ENCODE measurements at regions not wholly inside any gene's neighbourhood (a gene's known extent, or its start where the extent isn't known, plus 50 kb on each side); places are given as distances from the start of the nearest gene placed in this dataset.

DNA sequence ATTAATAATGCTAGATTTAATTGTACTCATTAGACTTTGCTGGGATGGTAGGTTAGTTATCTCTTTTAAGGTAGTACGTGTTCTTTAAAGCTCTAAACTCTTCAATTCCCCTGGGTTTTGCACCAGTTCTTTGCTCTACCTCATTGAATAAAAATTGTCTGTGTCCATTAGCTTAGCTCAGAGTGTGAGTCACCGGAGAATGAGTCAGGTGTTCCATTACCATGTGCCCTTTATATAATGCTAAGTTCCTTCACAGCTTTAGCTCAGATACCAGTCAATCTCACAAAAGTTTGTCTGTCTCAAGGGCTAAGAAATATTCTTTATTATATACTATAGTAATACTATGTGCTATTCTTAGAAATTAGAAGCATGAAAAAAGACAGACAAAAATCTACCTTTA lies 339.4 kb downstream of the PRELID2 start:
- intact Hi-C loops (cut with DNase I): no loop called here
- Histone ChIP-seq H3K9me3 (no peaks in the 10 kb centered on the region), H3K36me3 (no peaks in the 10 kb centered on the region), H3K27ac (no peak overlapping the region), H3K4me1 (no peaks in the 10 kb centered on the region), H3K27me3 (no peaks in the 10 kb centered on the region), H3K4me3 (no peak overlapping the region)
- DNase-seq (ENCODE audit: extremely low spot score in 2 of 2): no peak
- TF ChIP-seq POLR2A (IDR thresholded peaks at IDR 0.05) (no peak), POLR2AphosphoS5 (IDR thresholded peaks at IDR 0.05; ENCODE audit: insufficient read depth in 1 of 2, low read depth in 1 of 2) (no peak)
- TF ChIP-seq, protein P1, sequence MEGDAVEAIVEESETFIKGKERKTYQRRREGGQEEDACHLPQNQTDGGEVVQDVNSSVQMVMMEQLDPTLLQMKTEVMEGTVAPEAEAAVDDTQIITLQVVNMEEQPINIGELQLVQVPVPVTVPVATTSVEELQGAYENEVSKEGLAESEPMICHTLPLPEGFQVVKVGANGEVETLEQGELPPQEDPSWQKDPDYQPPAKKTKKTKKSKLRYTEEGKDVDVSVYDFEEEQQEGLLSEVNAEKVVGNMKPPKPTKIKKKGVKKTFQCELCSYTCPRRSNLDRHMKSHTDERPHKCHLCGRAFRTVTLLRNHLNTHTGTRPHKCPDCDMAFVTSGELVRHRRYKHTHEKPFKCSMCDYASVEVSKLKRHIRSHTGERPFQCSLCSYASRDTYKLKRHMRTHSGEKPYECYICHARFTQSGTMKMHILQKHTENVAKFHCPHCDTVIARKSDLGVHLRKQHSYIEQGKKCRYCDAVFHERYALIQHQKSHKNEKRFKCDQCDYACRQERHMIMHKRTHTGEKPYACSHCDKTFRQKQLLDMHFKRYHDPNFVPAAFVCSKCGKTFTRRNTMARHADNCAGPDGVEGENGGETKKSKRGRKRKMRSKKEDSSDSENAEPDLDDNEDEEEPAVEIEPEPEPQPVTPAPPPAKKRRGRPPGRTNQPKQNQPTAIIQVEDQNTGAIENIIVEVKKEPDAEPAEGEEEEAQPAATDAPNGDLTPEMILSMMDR (IDR thresholded peaks at IDR 0.05): no peak

DNA sequence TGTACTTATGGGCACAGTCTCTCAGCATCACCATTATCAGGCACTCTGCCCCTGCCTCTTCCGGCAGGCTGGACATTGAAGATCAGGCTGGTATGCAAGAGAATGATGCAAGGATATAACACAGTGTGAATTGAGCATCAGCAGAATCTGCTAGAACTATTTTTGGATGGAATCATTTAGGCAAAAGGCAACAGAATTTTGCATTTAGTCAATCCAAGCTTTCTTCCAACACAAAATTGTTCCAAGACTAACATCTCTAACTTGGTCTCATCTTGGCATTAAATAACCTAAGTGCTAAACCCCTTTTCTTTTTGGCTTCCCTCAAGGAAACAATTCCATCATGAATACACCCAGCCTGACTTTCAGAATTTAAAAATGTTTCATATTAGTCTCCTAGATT lies 339.9 kb downstream of the PRELID2 start:
- DNase-seq (ENCODE audit: extremely low spot score in 2 of 2): no peak
- Histone ChIP-seq H3K36me3 (no peaks in the 10 kb centered on the region), H3K27me3 (no peaks in the 10 kb centered on the region), H3K9me3 (no peaks in the 10 kb centered on the region), H3K27ac (no peak overlapping the region), H3K4me3 (no peak overlapping the region), H3K4me1 (no peaks in the 10 kb centered on the region)
- intact Hi-C loops (cut with DNase I): no loop called here
- TF ChIP-seq POLR2AphosphoS5 (IDR thresholded peaks at IDR 0.05; ENCODE audit: insufficient read depth in 1 of 2, low read depth in 1 of 2) (no peak), POLR2A (IDR thresholded peaks at IDR 0.05) (no peak)
- TF ChIP-seq, protein P1 (IDR thresholded peaks at IDR 0.05): no peak

DNA sequence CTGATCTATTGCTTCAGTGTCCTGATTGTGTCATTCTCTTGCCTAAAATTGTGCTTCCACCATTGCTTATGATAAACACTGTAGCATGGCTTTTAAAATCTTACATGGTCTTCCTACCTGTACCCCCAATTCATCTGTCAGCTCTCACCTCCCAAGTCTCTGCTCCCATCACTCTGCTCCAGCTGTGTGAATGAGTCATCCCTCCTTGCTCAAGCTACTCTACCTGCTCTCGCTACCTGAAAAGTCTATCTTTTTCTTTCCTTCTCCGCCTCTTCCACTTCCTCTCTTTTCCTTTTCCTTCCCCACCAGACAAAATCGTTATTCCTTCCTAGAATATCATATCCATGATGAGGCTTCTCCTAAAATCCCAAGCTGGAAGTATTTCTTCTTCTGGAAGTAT lies 341.7 kb downstream of the PRELID2 start:
- no peak overlapping the region for H3K4me3 ChIP-seq
- H3K36me3 ChIP-seq: no peaks in the 10 kb centered on the region
- intact Hi-C loops (cut with DNase I): no loop called here
- no peaks in the 10 kb centered on the region for H3K4me1 ChIP-seq
- TF ChIP-seq, protein P1 (IDR thresholded peaks at IDR 0.05): no peak
- TF ChIP-seq POLR2AphosphoS5 (IDR thresholded peaks at IDR 0.05; ENCODE audit: insufficient read depth in 1 of 2, low read depth in 1 of 2) (no peak), POLR2A (IDR thresholded peaks at IDR 0.05) (no peak)
- H3K27ac ChIP-seq: no peak overlapping the region
- no peaks in the 10 kb centered on the region for H3K27me3 ChIP-seq
- DNase-seq (ENCODE audit: extremely low spot score in 2 of 2): no peak
- H3K9me3 ChIP-seq: no peaks in the 10 kb centered on the region

DNA sequence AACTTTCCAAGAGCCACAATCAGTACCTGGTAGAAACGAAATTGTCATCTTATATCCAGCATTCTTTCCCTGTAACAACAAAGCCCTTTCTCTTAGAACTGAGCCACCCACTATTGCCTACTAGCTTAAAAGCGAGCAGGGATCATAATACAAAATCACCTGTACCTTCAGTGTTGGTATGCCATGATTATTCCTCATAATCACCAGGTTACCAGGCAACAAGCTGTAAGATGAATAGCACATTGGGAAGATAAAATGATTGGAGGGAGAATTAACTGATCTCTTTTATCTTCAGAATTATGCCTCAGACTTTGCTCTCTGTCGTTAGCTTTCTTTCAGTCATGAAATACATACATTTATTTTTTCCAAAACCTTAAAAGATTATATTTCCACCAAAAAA lies 345.6 kb downstream of the PRELID2 start:
- no peak for DNase-seq (ENCODE audit: extremely low spot score in 2 of 2)
- intact Hi-C loops (cut with DNase I): no loop called here
- no peaks in the 10 kb centered on the region for H3K9me3 ChIP-seq

DNA sequence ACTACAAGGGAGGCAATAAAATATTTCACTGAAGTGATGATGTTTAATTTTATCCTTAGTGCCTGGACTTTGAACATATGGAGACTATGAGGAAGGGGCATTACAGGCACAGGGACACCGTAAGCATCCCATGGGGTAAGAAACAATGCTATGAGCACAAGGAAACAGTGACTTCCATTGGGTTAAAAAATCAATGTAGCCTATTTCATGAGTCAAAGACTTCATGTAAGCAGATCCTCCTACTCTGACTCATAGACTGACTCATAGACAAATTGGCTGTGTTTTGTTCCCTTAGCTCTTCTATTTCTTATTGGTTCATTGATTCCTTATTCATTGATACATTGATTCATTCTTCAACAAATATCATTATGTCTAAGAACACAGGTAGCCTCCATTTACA lies 351.0 kb downstream of the PRELID2 start:
- Histone ChIP-seq H3K9me3 (no peaks in the 10 kb centered on the region), H3K27me3 (no peaks in the 10 kb centered on the region), H3K36me3 (no peaks in the 10 kb centered on the region), H3K4me3 (no peak overlapping the region), H3K4me1 (no peaks in the 10 kb centered on the region), H3K27ac (no peak overlapping the region)
- TF ChIP-seq POLR2AphosphoS5 (IDR thresholded peaks at IDR 0.05; ENCODE audit: insufficient read depth in 1 of 2, low read depth in 1 of 2): no peak
- no peak for TF ChIP-seq POLR2A (IDR thresholded peaks at IDR 0.05)
- TF ChIP-seq, protein P1 (IDR thresholded peaks at IDR 0.05): no peak
- intact Hi-C loops (cut with DNase I): no loop called here
- DNase-seq (ENCODE audit: extremely low spot score in 2 of 2): no peak

More for the DNA sequence above, 345.6 kb downstream of the PRELID2 start:
- TF ChIP-seq, protein P1 (IDR thresholded peaks at IDR 0.05): no peak
- no peak for TF ChIP-seq POLR2AphosphoS5 (IDR thresholded peaks at IDR 0.05; ENCODE audit: insufficient read depth in 1 of 2, low read depth in 1 of 2)
- TF ChIP-seq POLR2A (IDR thresholded peaks at IDR 0.05): no peak
- no peak overlapping the region for H3K27ac ChIP-seq
- H3K4me3 ChIP-seq: no peak overlapping the region
- no peaks in the 10 kb centered on the region for H3K36me3 ChIP-seq
- no peaks in the 10 kb centered on the region for H3K4me1 ChIP-seq
- no peaks in the 10 kb centered on the region for H3K27me3 ChIP-seq

All from vagina (tissue), 2 donors.